GM18909 (cell line): ENCODE measurements at regions not wholly inside any gene's neighbourhood (a gene's known extent, or its start where the extent isn't known, plus 50 kb on each side); places are given as distances from the start of the nearest gene placed in this dataset.

Experiments used
- ATAC-seq: cut with Tn5 transposase; IDR thresholded peaks from one replicate; pipeline ENCODE4 v1.9.1; 2021; ENCODE audit warnings: mild to moderate bottlenecking; ENCODE audit not compliant: unreplicated experiment, poor library complexity

GRCh38 chr6:53744321-53744720 is 50.5 kb upstream of the LRRC1 start:
- ATAC-seq, result no peak

GRCh38 chr6:53741034-53741823 is 53.6 kb upstream of the LRRC1 start:
- no peak for ATAC-seq

DNA sequence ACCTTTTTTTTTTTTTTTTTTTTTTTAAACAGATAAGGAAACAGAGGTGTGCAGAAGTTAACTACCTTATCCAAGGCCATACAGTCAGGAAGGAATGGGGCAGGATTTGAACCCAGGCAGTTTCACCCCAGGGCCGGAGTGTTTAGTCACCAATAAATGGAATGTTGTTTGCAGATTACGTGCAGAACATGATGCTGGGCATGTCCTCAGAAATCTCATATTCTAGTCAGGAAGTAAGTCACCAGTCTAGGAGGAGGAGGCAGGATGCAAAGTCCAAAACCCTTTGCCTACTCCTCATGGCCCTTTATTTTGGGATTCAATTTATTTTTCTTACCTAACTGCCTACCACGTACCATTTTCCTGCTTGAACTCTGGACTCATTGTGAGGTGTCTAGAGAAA is 57.1 kb upstream of the LRRC1 start:
- ATAC-seq, result no peak

DNA sequence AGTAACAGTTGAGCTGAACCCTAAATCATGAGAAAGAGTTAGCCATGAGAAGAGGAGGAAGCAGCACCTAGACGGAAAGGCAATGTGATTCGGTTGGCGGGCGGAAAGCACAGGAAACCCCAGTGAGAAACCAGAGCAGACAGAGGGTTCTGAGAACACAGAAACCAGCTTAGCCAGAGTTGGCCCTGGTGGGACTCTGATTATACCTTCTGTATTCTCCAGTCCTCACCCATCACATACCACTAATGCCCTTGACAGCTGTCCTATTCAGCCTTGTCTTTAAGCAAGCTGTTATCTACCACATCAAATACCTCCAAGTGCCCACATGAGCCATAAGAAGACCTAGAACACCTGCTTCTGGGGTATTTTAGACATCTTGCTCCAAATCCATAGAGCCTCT is 58.9 kb upstream of the LRRC1 start:
- ATAC-seq, result peak; percentile 77

DNA sequence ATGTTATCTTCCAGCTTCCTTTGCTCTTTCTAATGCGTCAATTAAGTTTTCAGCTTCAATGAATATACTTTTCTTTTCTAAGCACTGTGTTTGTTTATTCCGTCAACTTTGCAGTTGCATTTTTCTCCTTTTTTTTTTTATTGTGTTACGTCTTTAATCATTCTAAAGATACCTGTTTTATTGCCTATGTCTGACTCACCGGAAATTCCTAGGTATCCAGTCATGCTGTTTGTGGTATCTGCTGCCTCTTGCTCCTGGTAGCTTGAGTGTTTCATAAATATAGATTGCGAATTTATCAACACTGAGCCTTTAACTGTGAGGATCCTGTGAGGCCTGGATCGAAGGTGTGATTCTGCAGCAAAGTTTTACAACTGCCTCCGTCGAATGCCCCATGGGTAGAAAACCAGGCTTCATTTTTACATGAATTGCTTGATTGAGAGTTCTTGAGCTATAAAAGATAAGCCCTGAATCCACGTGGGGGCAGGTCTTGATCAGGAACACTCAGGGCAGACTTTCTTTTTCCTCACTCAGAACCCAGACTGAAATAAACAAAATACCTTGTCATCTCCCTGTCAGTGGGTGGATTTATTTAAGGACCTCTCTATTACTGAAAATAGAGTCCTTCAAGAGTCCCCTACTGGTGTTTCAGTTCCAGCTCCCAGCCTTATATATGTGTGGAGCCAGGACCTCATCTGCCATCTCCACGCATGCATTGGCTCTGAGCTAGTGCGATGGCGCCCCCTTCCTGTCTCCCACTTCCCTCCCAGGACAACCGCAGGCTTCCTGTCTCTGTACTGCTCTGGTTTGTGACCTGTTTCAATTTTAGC is 60.1 kb upstream of the LRRC1 start:
- ATAC-seq, result no peak

- ATAC-seq, result no peak
Measured at GRCh38 chr6:53731866-53732636, 62.8 kb upstream of the LRRC1 start.

GRCh38 chr6:53730767-53731166 is 64.0 kb upstream of the LRRC1 start:
- ATAC-seq, result no peak

DNA sequence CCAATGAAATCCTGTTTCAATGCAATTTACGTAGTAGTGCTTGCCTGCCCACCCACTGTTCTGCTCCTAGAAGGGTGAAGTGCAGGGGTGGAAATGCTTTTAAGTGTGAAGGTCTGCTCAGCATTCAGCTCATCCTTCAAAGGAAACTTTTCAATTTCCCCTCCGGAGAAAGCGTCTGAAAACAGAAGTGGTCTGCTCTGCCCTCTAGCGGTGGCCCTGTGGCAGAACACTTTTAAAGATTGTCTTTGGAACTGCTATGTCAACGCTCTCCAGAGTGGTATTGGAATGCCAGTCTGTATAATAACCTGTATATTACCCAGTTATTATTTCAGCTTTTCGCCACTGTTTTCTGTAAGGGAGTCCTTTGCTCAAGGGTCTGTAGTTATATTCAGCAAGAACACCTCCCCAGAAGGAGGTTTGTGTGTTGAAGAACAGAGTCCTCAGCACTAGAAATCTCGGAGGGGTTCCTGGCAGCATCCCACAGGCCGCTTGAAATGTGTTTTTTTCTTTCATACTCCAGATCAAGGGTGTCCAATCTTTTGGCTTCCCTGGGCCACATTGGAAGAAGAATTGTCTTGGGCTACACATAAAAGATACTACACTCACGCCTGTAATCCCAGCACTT is 63.1 kb upstream of the KLHL31 start:
- ATAC-seq, result peak; percentile 66

GRCh38 chr6:53727748-53728147 is 62.2 kb upstream of the KLHL31 start:
- ATAC-seq, result no peak

DNA sequence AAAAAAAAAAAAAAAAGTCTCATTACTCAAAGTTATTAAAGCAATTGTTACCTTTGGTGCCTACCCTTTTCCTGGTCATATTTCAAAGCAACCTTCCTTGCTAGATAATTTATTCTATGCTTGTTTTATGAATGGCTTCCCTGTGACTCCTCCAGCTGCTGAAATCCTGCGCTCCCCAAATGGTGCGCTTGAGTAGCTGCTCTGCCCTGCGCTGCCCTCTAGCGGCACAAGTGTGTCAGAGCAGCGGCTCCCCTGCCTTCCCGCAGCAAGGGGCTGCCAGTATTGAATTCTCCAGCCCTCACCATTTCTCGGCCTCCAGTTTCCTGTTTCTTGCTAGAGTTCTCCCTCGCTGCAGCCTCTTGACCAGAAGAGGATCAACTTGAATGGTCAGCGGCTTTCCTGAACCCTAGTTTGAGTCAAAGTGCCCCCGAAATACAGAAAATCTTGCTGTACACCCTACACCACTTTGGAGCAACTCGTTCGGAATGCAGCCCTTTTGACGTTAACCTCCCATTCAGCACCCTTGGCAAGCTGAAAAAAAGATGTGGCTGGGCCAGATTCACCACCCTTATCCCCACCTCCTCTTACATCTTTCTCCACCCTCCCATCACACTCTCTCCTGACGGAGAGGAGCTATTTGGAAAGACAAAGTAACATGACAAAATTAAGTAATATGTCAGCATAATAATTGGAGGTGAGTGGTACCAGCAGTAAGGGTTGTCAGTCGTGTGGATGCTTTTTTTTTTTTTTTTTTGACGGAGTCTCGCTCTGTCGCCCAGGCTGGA is 60.4 kb upstream of the KLHL31 start:
- peak; percentile 87 for ATAC-seq

GRCh38 chr6:53724501-53724900 is 58.9 kb upstream of the KLHL31 start:
- no peak for ATAC-seq

GRCh38 chr6:53723331-53723730 is 57.8 kb upstream of the KLHL31 start:
- no peak for ATAC-seq

- ATAC-seq, result no peak
Measured at GRCh38 chr6:53721766-53722165, 56.2 kb upstream of the KLHL31 start.

GRCh38 chr6:53718597-53719460 is 53.3 kb upstream of the KLHL31 start:
- peak; percentile 97 for ATAC-seq

- no peak for ATAC-seq
Measured at GRCh38 chr6:53717566-53717965, 52.0 kb upstream of the KLHL31 start.

DNA sequence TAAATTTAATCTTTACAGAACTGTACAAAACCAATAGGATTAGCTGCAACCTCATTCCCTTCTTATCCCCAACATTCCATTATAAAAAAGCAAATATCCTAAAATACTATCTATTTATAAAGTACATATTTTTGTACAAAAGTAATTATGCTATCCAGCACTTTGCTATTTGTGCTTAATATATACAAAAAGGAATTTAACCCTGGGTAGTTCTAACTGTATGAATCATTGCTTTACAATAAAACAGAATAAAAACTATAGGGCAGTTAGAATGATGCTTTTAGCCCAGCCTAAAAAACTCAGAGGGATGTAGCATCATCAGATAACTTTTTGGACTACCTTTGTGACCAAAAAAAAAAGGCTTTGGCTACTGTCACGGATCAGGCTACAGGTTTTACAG is 49.9 kb upstream of the KLHL31 start:
- ATAC-seq, result no peak
